ENCODE measurements at regions not wholly inside any gene's neighbourhood (a gene's known extent, or its start where the extent isn't known, plus 50 kb on each side); places are given as distances from the start of the nearest gene placed in this dataset.

DNA sequence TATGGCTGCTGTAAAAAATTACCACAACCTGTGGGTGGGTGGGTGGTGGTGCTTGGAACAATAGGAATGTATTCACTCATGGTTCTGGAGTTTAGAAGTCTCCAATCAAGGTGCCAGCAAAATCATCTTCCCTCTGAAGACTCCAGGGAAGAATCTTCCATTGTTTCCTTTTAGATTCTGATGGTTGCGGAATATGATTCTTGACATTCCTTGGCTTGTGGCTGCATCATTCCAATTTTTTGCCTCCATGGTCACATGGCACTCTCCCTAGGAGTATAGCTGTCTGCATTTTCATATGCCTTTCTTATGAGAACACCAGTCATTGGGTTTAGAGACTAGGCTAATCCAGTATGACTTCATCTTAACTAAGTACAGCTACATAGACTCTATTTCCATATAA is 401.0 kb downstream of the HS3ST3B1 start:
- Mint-ChIP-seq H3K4me3 (ENCODE audit: low read depth) (no peak overlapping the region), H3K27me3 (peaks cover 3% of the 10 kb centered on the region), H3K36me3 (ENCODE audit: insufficient read depth) (peaks cover 2% of the 10 kb centered on the region), H3K4me1 (ENCODE audit: low read depth) (peaks cover 27% of the 10 kb centered on the region), H3K27ac (no peak overlapping the region), H3K9me3 (ENCODE audit: low read depth) (peaks cover 7% of the 10 kb centered on the region)
- DNase-seq (ENCODE audit: low spot score, unreplicated experiment): no peak
- TF ChIP-seq, protein P1, sequence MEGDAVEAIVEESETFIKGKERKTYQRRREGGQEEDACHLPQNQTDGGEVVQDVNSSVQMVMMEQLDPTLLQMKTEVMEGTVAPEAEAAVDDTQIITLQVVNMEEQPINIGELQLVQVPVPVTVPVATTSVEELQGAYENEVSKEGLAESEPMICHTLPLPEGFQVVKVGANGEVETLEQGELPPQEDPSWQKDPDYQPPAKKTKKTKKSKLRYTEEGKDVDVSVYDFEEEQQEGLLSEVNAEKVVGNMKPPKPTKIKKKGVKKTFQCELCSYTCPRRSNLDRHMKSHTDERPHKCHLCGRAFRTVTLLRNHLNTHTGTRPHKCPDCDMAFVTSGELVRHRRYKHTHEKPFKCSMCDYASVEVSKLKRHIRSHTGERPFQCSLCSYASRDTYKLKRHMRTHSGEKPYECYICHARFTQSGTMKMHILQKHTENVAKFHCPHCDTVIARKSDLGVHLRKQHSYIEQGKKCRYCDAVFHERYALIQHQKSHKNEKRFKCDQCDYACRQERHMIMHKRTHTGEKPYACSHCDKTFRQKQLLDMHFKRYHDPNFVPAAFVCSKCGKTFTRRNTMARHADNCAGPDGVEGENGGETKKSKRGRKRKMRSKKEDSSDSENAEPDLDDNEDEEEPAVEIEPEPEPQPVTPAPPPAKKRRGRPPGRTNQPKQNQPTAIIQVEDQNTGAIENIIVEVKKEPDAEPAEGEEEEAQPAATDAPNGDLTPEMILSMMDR (IDR thresholded peaks at IDR 0.05; ENCODE audit: unreplicated experiment): no peak

DNA sequence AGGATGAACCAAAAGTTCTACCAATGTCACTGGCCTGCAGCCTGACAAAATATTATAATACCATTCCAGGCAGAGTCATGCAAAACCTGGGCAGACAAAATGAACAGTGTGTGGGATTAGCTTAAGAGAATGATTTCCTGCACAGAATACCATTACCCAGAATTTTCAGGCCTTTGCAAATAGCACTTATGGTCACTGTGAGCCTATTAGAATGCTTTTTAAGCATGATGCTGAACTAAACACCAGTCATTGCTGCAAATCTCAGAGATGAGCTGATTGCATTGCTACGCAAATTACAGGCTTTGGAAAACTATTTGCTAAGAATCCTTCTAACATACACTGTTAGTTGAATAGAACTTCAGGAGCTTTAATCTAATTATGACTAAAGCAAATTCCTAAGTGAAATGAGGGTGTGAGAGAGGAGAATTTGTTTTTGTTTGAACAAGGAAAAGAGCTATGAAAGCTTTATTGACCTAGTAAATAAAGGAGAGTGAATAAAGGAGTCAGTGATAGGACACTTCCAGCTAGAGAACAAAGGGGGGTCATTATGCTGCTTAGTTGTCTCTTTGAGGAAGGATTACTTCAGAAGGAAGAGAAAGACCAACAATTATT is 398.8 kb downstream of the HS3ST3B1 start:
- Mint-ChIP-seq H3K27me3 (peaks cover 8% of the 10 kb centered on the region), H3K4me1 (ENCODE audit: low read depth) (peaks cover 33% of the 10 kb centered on the region), H3K9me3 (ENCODE audit: low read depth) (peaks cover 7% of the 10 kb centered on the region), H3K36me3 (ENCODE audit: insufficient read depth) (peaks cover 2% of the 10 kb centered on the region), H3K27ac (peak overlapping the region; percentile 26), H3K4me3 (ENCODE audit: low read depth) (no peak overlapping the region)
- no peak for DNase-seq (ENCODE audit: low spot score, unreplicated experiment)
- TF ChIP-seq, protein P1 (IDR thresholded peaks at IDR 0.05; ENCODE audit: unreplicated experiment): no peak

DNA sequence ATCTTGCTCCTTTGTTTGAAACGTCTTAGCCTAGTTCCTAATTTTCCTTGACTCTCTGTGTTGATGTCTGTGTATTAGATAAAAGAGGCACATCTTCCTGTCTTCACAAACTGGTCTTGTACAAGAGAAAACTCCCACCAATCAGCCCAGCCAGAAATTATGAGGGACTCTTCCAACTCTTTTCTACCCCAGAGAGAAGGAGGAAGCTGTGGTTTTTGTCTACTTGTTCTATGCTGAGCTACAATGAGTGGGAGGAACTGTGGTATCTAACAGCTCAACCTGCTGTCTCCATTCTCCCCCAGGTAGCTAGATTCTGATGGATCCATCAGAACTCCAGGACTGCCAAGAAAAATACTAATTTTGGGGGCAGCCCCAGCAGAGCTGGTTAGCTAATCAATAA is 392.5 kb downstream of the HS3ST3B1 start:
- Mint-ChIP-seq H3K9me3 (ENCODE audit: low read depth) (peaks cover 39% of the 10 kb centered on the region), H3K4me3 (ENCODE audit: low read depth) (no peak overlapping the region), H3K27ac (no peak overlapping the region), H3K4me1 (ENCODE audit: low read depth) (peaks cover 9% of the 10 kb centered on the region), H3K36me3 (ENCODE audit: insufficient read depth) (peaks cover 2% of the 10 kb centered on the region), H3K27me3 (peaks cover 5% of the 10 kb centered on the region)
- TF ChIP-seq, protein P1 (IDR thresholded peaks at IDR 0.05; ENCODE audit: unreplicated experiment): no peak
- DNase-seq (ENCODE audit: low spot score, unreplicated experiment): no peak

DNA sequence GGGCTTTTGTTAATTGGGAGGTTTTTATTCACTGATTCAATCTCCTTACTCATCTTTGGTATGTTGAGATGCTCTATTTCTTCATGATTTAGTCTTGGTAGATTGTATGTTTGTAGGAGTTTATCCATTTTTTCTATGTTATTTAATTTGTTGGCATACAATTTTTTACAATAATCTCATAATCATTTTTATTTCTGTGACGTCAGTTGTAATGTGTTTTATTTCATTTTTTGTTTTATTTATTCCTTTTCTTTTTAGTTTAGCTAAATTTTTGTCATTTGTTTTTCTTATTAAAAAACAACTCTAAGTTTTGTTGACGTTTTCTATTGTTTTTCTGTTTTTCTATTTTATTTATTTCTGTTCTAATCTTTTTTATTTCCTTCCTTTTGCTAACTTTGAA is 389.8 kb downstream of the HS3ST3B1 start:
- Mint-ChIP-seq H3K27ac (no peak overlapping the region), H3K4me3 (ENCODE audit: low read depth) (no peak overlapping the region), H3K9me3 (ENCODE audit: low read depth) (peaks cover 39% of the 10 kb centered on the region), H3K36me3 (ENCODE audit: insufficient read depth) (peaks cover 2% of the 10 kb centered on the region), H3K27me3 (peaks cover 3% of the 10 kb centered on the region), H3K4me1 (ENCODE audit: low read depth) (peaks cover 2% of the 10 kb centered on the region)
- DNase-seq (ENCODE audit: low spot score, unreplicated experiment): no peak
- TF ChIP-seq, protein P1 (IDR thresholded peaks at IDR 0.05; ENCODE audit: unreplicated experiment): no peak

DNA sequence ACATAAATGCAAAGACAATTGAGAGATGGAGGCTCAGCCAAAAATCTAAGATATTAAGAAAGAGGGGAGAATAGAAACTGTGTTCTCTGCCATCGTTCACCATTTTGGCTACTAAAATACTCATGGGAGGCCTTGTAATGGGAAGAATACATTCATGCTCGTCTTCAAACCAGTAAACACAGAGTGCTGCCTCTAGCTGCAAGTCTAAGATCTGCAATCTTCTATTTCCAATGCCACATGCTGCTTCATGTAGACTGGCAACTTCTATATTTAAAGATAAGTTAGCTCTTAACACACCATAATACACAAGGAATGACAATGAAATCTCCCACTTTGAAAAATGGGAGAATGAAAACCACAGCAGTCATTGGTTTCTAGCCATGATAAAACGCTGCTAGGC is 387.3 kb downstream of the HS3ST3B1 start:
- TF ChIP-seq, protein P1 (IDR thresholded peaks at IDR 0.05; ENCODE audit: unreplicated experiment): peak; percentile 13
- Mint-ChIP-seq H3K36me3 (ENCODE audit: insufficient read depth) (peaks cover 2% of the 10 kb centered on the region), H3K27ac (no peak overlapping the region), H3K9me3 (ENCODE audit: low read depth) (peaks cover 36% of the 10 kb centered on the region), H3K4me1 (ENCODE audit: low read depth) (no peaks in the 10 kb centered on the region), H3K4me3 (ENCODE audit: low read depth) (no peak overlapping the region), H3K27me3 (peaks cover 7% of the 10 kb centered on the region)
- no peak for DNase-seq (ENCODE audit: low spot score, unreplicated experiment)
